H1 (cell line): ENCODE measurements at regions not wholly inside any gene's neighbourhood (a gene's known extent, or its start where the extent isn't known, plus 50 kb on each side); places are given as distances from the start of the nearest gene placed in this dataset.
A peak's percentile ranks its signal among the peaks of the same experiment; 100 is the strongest.

Experiments
- CTCF ChIA-PET: fragments of 300-600 bp; sonication (Branson Sonifier 250); formaldehyde crosslinking; loops from one replicate; lab custom pipeline; 2021; ENCODE audit not compliant: partially characterized antibody; lab: Charles Lee
- POLR2A ChIA-PET: fragments of 300-600 bp; sonication (Branson Sonifier 250); formaldehyde crosslinking; loops from one replicate; lab custom pipeline; 2021; ENCODE audit warnings: inconsistent platforms; ENCODE audit not compliant: partially characterized antibody; lab: Charles Lee
- DNase-seq, 2 experiments: peaks; one replicate each; pipeline versions ENCODE4 v3.0.0 to v3.0.0-alpha.2; 2010 to 2022; ENCODE audit warnings: low spot score in 2 of 2, low read depth in 1 of 2, mixed read lengths in 1 of 2
- FAIRE-seq: peaks from 2 replicates; lab custom pipeline; 2011; peaks lifted over from hg19 to GRCh38; lab: Jason Lieb, UNC
- H2AFZ ChIP-seq: 2 replicates; pipeline ENCODE4 v1.8.1; 2012; ENCODE audit warnings: low read length, inconsistent platforms
- H2AK5ac ChIP-seq: 2 replicates; pipeline ENCODE4 v1.6.1; 2013; ENCODE audit warnings: low read depth, low read length
- H2BK120ac ChIP-seq: replicated peaks from 2 replicates; pipeline ENCODE3; 2013; ENCODE audit warnings: low read depth, low read length, inconsistent platforms
- H2BK12ac ChIP-seq: 2 replicates; pipeline ENCODE4 v1.6.1; 2013; ENCODE audit warnings: low read depth, low read length
- H2BK15ac ChIP-seq: 2 replicates; pipeline ENCODE4 v1.6.1; 2013; ENCODE audit warnings: low read length
- H2BK20ac ChIP-seq: 2 replicates; pipeline ENCODE4 v1.6.1; 2013; ENCODE audit warnings: low read length
- H2BK5ac ChIP-seq: 2 replicates; pipeline ENCODE4 v1.6.1; 2013; ENCODE audit warnings: low read depth, low read length
- H3K14ac ChIP-seq: 2 replicates; pipeline ENCODE4 v1.6.1; 2013; ENCODE audit warnings: inconsistent platforms; ENCODE audit not compliant: insufficient read length
- H3K18ac ChIP-seq: 2 replicates; pipeline ENCODE4 v1.6.1; 2013; ENCODE audit warnings: low read length; ENCODE audit errors: extremely low read depth
- H3K23ac ChIP-seq: 2 replicates; pipeline ENCODE4 v1.6.1; 2013; ENCODE audit warnings: inconsistent platforms; ENCODE audit not compliant: insufficient read length
- H3K23me2 ChIP-seq: 2 replicates; pipeline ENCODE4 v1.6.1; 2013; ENCODE audit warnings: low read depth, low read length
- H3K27ac ChIP-seq: 2 replicates; pipeline ENCODE4 v1.6.1; 2011; ENCODE audit warnings: low read depth, low read length, inconsistent platforms
- H3K27me3 ChIP-seq, 4 experiments: replicated peaks in 1 of 4; 1 replicate in 1 of 4; 2 replicates in 3 of 4; pipeline versions ENCODE4 v1.6.1 to v1.8.1; 2011 to 2013; ENCODE audit warnings: low read length in 3 of 4, mild to moderate bottlenecking in 3 of 4, inconsistent platforms in 2 of 4, mixed read lengths in 2 of 4, moderate library complexity in 1 of 4; ENCODE audit not compliant: control insufficient read depth in 3 of 4, insufficient read depth in 3 of 4; ENCODE audit errors: extremely low read depth in 1 of 4
- H3K36me3 ChIP-seq, 4 experiments: 2 replicates each; pipeline versions ENCODE4 v1.6.1 to v1.8.1; 2011 to 2013; ENCODE audit warnings: mild to moderate bottlenecking in 4 of 4, low read length in 3 of 4, moderate library complexity in 2 of 4, control low read depth in 1 of 4, inconsistent platforms in 1 of 4; ENCODE audit not compliant: insufficient read depth in 4 of 4, control insufficient read depth in 2 of 4
- H3K4ac ChIP-seq: replicated peaks from 2 replicates; pipeline ENCODE3; 2013; ENCODE audit warnings: low read length, low read depth, mixed read lengths, inconsistent platforms; ENCODE audit not compliant: insufficient read length
- H3K4me1 ChIP-seq, 4 experiments: replicated peaks in 1 of 4; 1 replicate in 1 of 4; 2 replicates in 3 of 4; pipeline versions ENCODE4 v1.6.1 to v1.8.1; 2011 to 2013; ENCODE audit warnings: low read length in 3 of 4, inconsistent platforms in 2 of 4, mixed read lengths in 1 of 4; ENCODE audit not compliant: insufficient read depth in 4 of 4, control insufficient read depth in 3 of 4
- H3K4me2 ChIP-seq, 2 experiments: 2 replicates each; pipeline versions ENCODE4 v1.6.1 to v1.8.1; 2011 to 2013; ENCODE audit warnings: low read depth in 2 of 2, low read length in 2 of 2, control low read depth in 1 of 2, inconsistent platforms in 1 of 2, mild to moderate bottlenecking in 1 of 2; ENCODE audit not compliant: insufficient read depth in 1 of 2
- H3K4me3 ChIP-seq, 4 experiments: fragments of 200-600, 300-600 bp in 1 of 4; sonication (generic), shearing (Covaris generic), sonication (Bioruptor Twin) in 1 of 4; 2 replicates each; pipeline versions ENCODE4 v1.5.1 to v1.8.1; 2011 to 2016; ENCODE audit warnings: low read length in 4 of 4, low read depth in 3 of 4, control low read depth in 2 of 4, inconsistent platforms in 2 of 4, mild to moderate bottlenecking in 2 of 4, mixed read lengths in 1 of 4, moderate library complexity in 1 of 4; ENCODE audit not compliant: insufficient read depth in 2 of 4; ENCODE audit errors: extremely low read depth in 1 of 4
- H3K56ac ChIP-seq: replicated peaks from 2 replicates; pipeline ENCODE3; 2013; ENCODE audit warnings: low read depth, mild to moderate bottlenecking, mixed read lengths, low read length, inconsistent platforms; ENCODE audit not compliant: insufficient read length
- H3K79me1 ChIP-seq: 2 replicates; pipeline ENCODE4 v1.6.1; 2013; ENCODE audit warnings: low read depth, low read length, control low read depth
- H3K79me2 ChIP-seq, 2 experiments: 2 replicates each; pipeline versions ENCODE4 v1.6.1 to v1.8.1; 2012 to 2013; ENCODE audit warnings: low read length in 2 of 2, mild to moderate bottlenecking in 2 of 2, inconsistent platforms in 1 of 2; ENCODE audit not compliant: insufficient read depth in 2 of 2, control insufficient read depth in 1 of 2
- H3K9ac ChIP-seq, 4 experiments: replicated peaks in 1 of 4; 1 replicate in 1 of 4; 2 replicates in 3 of 4; pipeline versions ENCODE4 v1.6.1 to v1.8.1; 2011 to 2013; ENCODE audit warnings: low read depth in 3 of 4, low read length in 3 of 4, control low read depth in 2 of 4, mild to moderate bottlenecking in 2 of 4, moderate library complexity in 2 of 4, inconsistent platforms in 1 of 4; ENCODE audit errors: extremely low read depth in 1 of 4
- H3K9me3 ChIP-seq, 2 experiments: 2 replicates each; pipeline versions ENCODE4 v1.6.1 to v1.8.1; 2012 to 2013; ENCODE audit warnings: mild to moderate bottlenecking in 2 of 2, moderate library complexity in 2 of 2, control low read depth in 1 of 2, inconsistent platforms in 1 of 2, low read depth in 1 of 2, low read length in 1 of 2, mixed read lengths in 1 of 2; ENCODE audit not compliant: insufficient read depth in 2 of 2
- H4K20me1 ChIP-seq, 2 experiments: replicated peaks in 1 of 2; 2 replicates each; pipeline versions ENCODE3 to v1.8.1; 2011 to 2013; ENCODE audit warnings: inconsistent platforms in 2 of 2, low read length in 2 of 2, mild to moderate bottlenecking in 1 of 2; ENCODE audit not compliant: insufficient read depth in 2 of 2, control insufficient read depth in 1 of 2
- H4K5ac ChIP-seq: 2 replicates; pipeline ENCODE4 v1.6.1; 2013; ENCODE audit warnings: low read length, low read depth, mixed read lengths, inconsistent platforms; ENCODE audit not compliant: insufficient read length
- H4K8ac ChIP-seq: 2 replicates; pipeline ENCODE4 v1.8.0; 2013; ENCODE audit warnings: mild to moderate bottlenecking, moderate library complexity, low read length, inconsistent platforms; ENCODE audit not compliant: insufficient read depth; ENCODE audit errors: extremely low read depth
- H4K91ac ChIP-seq: replicated peaks from 2 replicates; pipeline ENCODE3; 2013; ENCODE audit warnings: low read length, mixed read lengths, inconsistent platforms; ENCODE audit not compliant: insufficient read length
- BRCA1 ChIP-seq: IDR thresholded peaks from 2 replicates; pipeline ENCODE4 v1.6.1; 2012; ENCODE audit warnings: low read depth, low read length, improper control_type of control experiment
- CTBP2 ChIP-seq: IDR thresholded peaks from 2 replicates; pipeline ENCODE4 v1.7.0; 2011; ENCODE audit warnings: borderline replicate concordance, mild to moderate bottlenecking, moderate library complexity, mixed read lengths, low read length; ENCODE audit not compliant: insufficient read depth, insufficient read length
- GABPA ChIP-seq: IDR thresholded peaks from 2 replicates; pipeline ENCODE4 v1.6.1; 2011; ENCODE audit warnings: mild to moderate bottlenecking, low read length, moderate library complexity, borderline replicate concordance; ENCODE audit not compliant: insufficient read depth
- JUND ChIP-seq: IDR thresholded peaks from 2 replicates; pipeline ENCODE4 v1.6.1; 2011; ENCODE audit warnings: mild to moderate bottlenecking, improper control_type of control experiment, low read length
- POU5F1 ChIP-seq: IDR thresholded peaks from 2 replicates; pipeline ENCODE4 v1.6.1; 2011; ENCODE audit warnings: low read depth, mild to moderate bottlenecking, low read length, moderate library complexity
- RAD21 ChIP-seq, 2 experiments: IDR thresholded peaks in 1 of 2; conservative IDR thresholded peaks in 1 of 2; 2 replicates each; pipeline ENCODE4 v1.6.1; 2011; ENCODE audit warnings: low read depth in 2 of 2, low read length in 2 of 2, improper control_type of control experiment in 1 of 2, inconsistent platforms in 1 of 2, mild to moderate bottlenecking in 1 of 2, moderate library complexity in 1 of 2
- SP1 ChIP-seq: IDR thresholded peaks from 2 replicates; pipeline ENCODE4 v1.6.1; 2011; ENCODE audit warnings: low read depth, low read length
- SP4 ChIP-seq: IDR thresholded peaks from 2 replicates; pipeline ENCODE4 v1.6.1; 2012; ENCODE audit warnings: low read length, inconsistent platforms
- TAF7 ChIP-seq: optimal IDR thresholded peaks from 2 replicates; pipeline ENCODE3; 2011; ENCODE audit warnings: low read depth, mild to moderate bottlenecking, inconsistent platforms, low read length, moderate library complexity, borderline replicate concordance
- TEAD4 ChIP-seq: IDR thresholded peaks from 2 replicates; pipeline ENCODE4 v1.6.1; 2012; ENCODE audit warnings: low read depth, low read length, inconsistent platforms, mixed read lengths
- WGBS, 2 experiments: shearing (Covaris generic) in 1 of 2; methylation state at CpG; one replicate each; pipeline versions ENCODE4 v1.1.6 to v1.1.7; 2013 to 2015; ENCODE audit warnings: low lambda C conversion rate in 2 of 2, mixed read lengths in 2 of 2, inconsistent platforms in 1 of 2, low coverage in 1 of 2, missing lambda C conversion rate in 1 of 2; ENCODE audit not compliant: insufficient replicate concordance in 2 of 2, insufficient coverage in 1 of 2, insufficient read length in 1 of 2; ENCODE audit errors: extremely low coverage in 1 of 2, missing lambda C conversion rate in 1 of 2; 5-methylcytosine and 5-hydroxymethylcytosine counted together
- TF ChIP-seq, protein P1 (sequence below), 3 experiments: IDR thresholded peaks; 1 replicate in 2 of 3; 2 replicates in 1 of 3; pipeline versions ENCODE4 v1.5.1 to v1.6.1; 2011; ENCODE audit warnings: low read length in 3 of 3, mild to moderate bottlenecking in 3 of 3, inconsistent platforms in 2 of 3, low read depth in 1 of 3, moderate library complexity in 1 of 3; ENCODE audit not compliant: insufficient read depth in 1 of 3; ENCODE audit errors: control extremely low read depth in 1 of 3

DNA sequence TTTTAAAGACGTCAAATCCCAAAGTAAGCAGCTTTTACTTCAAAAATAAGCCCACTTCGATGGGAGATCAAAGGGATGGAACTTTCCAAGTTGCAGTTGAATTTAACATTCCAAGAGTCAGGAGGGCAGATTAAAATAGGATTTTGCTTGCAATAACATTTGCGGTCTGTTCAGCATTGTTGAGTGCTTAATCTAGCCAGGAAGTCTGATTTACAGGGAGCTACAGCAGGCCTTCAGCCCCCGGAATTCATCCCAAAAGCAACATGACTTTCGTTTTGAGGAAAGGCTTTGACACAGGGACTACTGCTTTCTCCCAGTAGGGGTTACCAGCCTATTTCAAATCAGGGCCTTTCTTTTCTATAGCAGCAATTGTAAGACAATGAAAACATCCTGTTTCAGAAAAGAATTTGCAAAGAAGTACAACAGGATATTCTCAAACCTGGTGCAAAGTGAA lies 279.6 kb upstream of the PITRM1 start:
- H3K23ac ChIP-seq, result no peak overlapping the region
- no peak overlapping the region for H3K27ac ChIP-seq
- no peak overlapping the region for H2AK5ac ChIP-seq
- H4K91ac ChIP-seq, result no peak overlapping the region
- peak overlapping the region in 1 of 2 experiments; percentile 21; a peak in 1 of 4 replicates for H3K4me2 ChIP-seq
- H2BK120ac ChIP-seq, result peak overlapping the region; percentile 51
- H3K18ac ChIP-seq, result no peak overlapping the region
- peak overlapping the region; percentile 62 for H2BK12ac ChIP-seq
- peak overlapping the region in 1 of 4 experiments; percentile 18; a peak in 1 of 8 replicates for H3K4me3 ChIP-seq
- FAIRE-seq (no peak), DNase-seq (no peak)
- no peak overlapping the region for H2AFZ ChIP-seq
- CTCF ChIA-PET, result interaction anchor here (1.6 kb wide), 1 partner anchor 10 kb away, joined by 9 read pairs; no protein-coding TSS in a partner anchor
- no peaks in the 10 kb centered on the region for H3K79me1 ChIP-seq
- no peaks in the 10 kb centered on the region for H3K9me3 ChIP-seq
- H3K4me1 ChIP-seq, result peaks cover 0 to 15% (median 9%) of the 10 kb centered on the region in 4 experiments; a peak in 5 of 7 replicates
- H3K9ac ChIP-seq, result peak overlapping the region in 1 of 4 experiments; percentile 3; a peak in 1 of 7 replicates
- POLR2A ChIA-PET, result no interaction called here
- H3K27me3 ChIP-seq, result peaks cover 0 to 3% (median 0%) of the 10 kb centered on the region in 4 experiments; a peak in 1 of 7 replicates
- no peaks in the 10 kb centered on the region for H3K23me2 ChIP-seq
- H3K79me2 ChIP-seq, result no peaks in the 10 kb centered on the region
- WGBS, 2 experiments, result 41% methylated on average over 5 of the region's 5 CpGs; no CpG with 5 or more reads in 1 of the 2 experiments
- no peaks in the 10 kb centered on the region for H4K20me1 ChIP-seq
- no peak overlapping the region for H3K14ac ChIP-seq
- H2BK15ac ChIP-seq, result no peak overlapping the region
- peak overlapping the region; percentile 62; the same call in 1 of the 2 replicates for H2BK5ac ChIP-seq
- H4K5ac ChIP-seq, result no peak overlapping the region
- H2BK20ac ChIP-seq, result peak overlapping the region; percentile 34; the same call in 1 of the 2 replicates
- no peak overlapping the region for H4K8ac ChIP-seq
- no peaks in the 10 kb centered on the region for H3K36me3 ChIP-seq
- no peak overlapping the region for H3K4ac ChIP-seq
- H3K56ac ChIP-seq, result no peak overlapping the region
- TF ChIP-seq CTBP2 (no peak), POU5F1 (no peak), RAD21 (IDR thresholded peaks at IDR 0.05 in 1 of 2, conservative IDR thresholded peaks at IDR 0.05 in 1 of 2; ENCODE audit: low read depth in 2 of 2, low read length in 2 of 2) (peak; percentile 36 to 39), TAF7 (no peak), SP1 (0 out of 2 replicates have a peak, but pooled peaks have one; percentile 46), JUND (no peak), TEAD4 (peak; percentile 59; the same call in 1 of the 2 replicates), GABPA (no peak), BRCA1 (no peak), SP4 (no peak)
- TF ChIP-seq, protein P1, sequence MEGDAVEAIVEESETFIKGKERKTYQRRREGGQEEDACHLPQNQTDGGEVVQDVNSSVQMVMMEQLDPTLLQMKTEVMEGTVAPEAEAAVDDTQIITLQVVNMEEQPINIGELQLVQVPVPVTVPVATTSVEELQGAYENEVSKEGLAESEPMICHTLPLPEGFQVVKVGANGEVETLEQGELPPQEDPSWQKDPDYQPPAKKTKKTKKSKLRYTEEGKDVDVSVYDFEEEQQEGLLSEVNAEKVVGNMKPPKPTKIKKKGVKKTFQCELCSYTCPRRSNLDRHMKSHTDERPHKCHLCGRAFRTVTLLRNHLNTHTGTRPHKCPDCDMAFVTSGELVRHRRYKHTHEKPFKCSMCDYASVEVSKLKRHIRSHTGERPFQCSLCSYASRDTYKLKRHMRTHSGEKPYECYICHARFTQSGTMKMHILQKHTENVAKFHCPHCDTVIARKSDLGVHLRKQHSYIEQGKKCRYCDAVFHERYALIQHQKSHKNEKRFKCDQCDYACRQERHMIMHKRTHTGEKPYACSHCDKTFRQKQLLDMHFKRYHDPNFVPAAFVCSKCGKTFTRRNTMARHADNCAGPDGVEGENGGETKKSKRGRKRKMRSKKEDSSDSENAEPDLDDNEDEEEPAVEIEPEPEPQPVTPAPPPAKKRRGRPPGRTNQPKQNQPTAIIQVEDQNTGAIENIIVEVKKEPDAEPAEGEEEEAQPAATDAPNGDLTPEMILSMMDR (IDR thresholded peaks at IDR 0.05; ENCODE audit: control extremely low read depth in 1 of 3, insufficient read depth in 1 of 3, low read depth in 1 of 3, low read length in 3 of 3), result peak in 1 of 3 experiments; percentile 20; a peak in 1 of 4 replicates
